Skeletal muscle cell (primary cell): ENCODE measurements at regions not wholly inside any gene's neighbourhood (a gene's known extent, or its start where the extent isn't known, plus 50 kb on each side); places are given as distances from the start of the nearest gene placed in this dataset.

ENCODE experiments used
- DNase-seq: peaks from one replicate; pipeline ENCODE4 v3.0.0-alpha.2; 2010; ENCODE audit warnings: low read depth
- H3K4me3 ChIP-seq: 2 replicates; pipeline ENCODE4 v1.5.1; 2011; ENCODE audit warnings: low read depth, mild to moderate bottlenecking, control low read depth, low read length, moderate library complexity

DNA sequence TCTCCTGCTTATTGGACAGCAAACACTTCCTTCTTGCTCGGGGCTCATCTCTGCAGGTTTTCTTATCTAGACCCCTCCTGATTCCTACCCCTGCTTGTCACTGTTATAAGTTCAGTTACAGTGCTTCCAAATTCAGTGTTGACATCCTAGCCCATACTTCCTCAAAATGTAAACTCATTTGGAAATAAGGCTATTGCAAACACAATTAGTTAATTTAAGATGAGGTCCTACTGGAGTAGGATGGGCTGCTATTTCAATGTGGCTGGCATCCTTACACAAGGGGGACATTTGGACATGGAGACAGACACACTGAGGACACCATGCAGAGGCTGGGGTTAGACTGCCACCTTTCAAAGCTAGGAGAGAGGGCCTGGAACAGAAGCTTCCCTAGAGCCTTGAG is 85.2 kb upstream of the NPVF start:
- DNase-seq, result no peak
- no peak overlapping the region for H3K4me3 ChIP-seq

DNA sequence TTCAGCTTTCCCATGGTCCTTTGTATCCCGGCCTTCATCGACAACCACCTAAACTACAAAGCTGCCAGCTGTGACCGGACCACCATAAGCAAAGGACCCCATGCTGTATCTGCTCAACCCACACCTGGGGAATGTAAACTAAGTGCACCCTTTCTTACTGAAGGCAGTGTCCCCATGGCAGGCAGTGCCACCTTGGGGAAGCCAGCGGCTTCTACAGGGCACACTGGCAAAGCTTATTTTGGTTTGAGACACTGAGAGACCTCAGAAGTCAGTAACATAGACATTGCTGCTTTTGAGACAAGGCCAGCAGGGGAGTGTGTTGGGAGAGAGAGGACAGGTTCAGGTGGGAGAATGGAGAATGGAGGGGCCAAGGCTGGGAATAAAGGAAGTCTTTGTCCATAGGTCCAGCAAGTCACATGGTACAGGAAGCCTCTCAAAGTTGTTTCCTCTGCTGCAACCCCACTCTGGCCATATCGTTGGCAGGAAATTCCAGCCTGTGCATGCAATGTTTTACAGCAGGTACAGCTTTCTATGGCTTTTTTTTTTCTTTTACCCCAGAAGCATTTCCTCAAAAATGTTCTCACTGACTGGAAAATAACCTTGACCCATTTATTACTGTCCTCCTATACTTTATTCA is 85.9 kb upstream of the NPVF start:
- DNase-seq, result no peak
- H3K4me3 ChIP-seq, result no peak overlapping the region

DNA sequence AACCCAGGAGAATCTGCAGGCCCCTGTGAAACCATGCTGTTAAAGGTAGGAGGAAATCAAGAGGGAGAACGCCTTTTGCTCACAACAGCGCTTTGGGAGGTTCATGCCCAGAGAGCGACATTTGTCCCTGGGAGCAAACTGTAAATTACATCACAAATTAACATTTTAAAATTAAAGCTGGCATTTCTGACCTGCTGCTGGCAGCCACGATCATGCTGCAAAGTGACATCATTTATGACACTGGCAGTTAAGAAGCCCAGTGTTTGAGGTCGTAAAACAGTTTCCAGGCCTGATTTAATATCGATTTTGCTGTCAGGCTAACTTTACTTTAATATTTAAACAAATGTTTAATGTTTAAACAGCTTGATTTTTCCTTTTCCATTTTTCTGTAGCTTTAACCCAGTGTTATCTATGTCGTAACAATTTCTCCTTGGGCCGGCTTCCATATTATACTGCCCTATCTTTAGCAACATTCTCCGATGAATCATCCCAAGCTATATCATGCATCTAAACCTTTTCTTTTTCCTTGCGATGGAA is 86.5 kb upstream of the NPVF start:
- no peak for DNase-seq
- H3K4me3 ChIP-seq, result no peak overlapping the region

DNA sequence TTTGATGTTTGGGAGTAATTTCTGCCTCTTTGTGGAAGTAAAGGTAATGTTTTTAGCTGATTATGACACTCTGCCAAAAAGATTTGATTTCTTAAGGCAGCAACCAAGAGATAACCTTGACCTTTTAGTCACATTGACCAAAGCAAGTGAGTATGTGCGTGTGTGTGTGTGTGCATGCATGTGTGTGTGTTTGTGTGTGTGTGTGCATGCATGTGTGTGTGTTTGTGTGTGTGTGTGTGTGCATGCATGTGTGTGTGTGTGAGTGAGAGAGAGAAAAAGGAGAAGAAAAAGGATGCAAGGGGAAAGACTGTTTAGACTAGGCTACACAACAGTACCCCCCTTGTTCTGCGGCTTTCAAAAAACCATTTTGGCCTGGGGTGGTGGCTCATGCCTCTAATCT is 88.1 kb upstream of the NPVF start:
- H3K4me3 ChIP-seq, result no peak overlapping the region
- DNase-seq, result no peak

DNA sequence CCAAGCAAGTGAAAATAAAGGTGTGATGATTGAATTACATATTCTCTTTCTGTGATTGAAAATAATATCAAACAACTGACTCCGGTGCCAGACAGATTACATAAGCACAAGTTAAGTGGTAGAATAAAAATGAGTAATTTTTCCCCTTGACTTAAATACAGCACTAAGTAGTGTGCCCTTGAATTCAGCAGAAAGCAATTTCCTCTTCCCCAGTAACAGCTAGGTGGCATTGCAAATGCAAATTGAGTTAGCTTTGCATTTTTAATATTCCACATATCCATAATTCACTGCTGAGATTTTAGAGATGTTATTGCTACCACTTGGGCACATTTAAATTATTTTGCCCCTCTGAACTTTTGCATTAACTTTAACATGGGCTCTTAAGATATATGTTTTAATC is 89.8 kb upstream of the NPVF start:
- H3K4me3 ChIP-seq, result no peak overlapping the region
- DNase-seq, result no peak

DNA sequence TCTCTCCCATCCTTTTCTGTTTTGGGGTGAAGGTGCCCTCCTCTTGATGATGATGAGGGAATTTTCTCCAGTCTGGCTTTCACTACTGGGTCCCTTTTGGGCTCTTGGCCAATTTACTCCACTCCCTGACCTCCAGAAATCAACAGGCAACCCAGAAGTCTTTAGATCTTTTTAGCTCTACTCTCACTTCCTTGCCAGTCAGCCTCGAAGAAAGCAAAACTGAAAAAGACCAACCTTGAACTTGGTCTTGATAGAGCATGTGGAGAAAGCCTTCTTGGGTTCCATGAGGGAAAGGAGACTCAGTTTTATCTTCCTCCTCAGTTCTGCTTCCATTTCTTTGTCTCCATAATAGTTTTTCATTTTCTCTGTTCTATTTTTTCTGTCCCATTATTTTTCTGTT is 91.4 kb upstream of the NPVF start:
- DNase-seq, result no peak

DNA sequence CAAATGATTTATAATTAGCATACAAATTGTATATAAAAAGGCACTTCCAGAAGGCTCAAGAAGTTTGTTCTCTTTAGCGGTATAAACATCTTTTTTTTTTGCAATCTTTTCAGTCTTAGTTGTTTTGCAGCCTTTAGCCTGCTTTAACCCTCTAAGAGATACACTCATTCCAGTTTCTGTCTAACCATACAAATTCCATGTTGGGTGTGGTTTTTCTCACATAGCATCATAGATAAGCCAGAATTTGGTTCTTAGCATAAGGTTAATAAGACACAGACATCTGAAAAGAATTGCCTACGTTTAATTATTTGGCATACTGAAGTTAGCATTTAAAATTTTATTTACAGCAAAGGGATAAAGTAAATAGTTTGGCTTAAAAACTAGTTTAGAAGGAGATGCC is 92.5 kb upstream of the NPVF start:
- DNase-seq, result no peak
- H3K4me3 ChIP-seq, result no peak overlapping the region

More for the DNA sequence above, 91.4 kb upstream of the NPVF start:
- no peak overlapping the region for H3K4me3 ChIP-seq

DNA sequence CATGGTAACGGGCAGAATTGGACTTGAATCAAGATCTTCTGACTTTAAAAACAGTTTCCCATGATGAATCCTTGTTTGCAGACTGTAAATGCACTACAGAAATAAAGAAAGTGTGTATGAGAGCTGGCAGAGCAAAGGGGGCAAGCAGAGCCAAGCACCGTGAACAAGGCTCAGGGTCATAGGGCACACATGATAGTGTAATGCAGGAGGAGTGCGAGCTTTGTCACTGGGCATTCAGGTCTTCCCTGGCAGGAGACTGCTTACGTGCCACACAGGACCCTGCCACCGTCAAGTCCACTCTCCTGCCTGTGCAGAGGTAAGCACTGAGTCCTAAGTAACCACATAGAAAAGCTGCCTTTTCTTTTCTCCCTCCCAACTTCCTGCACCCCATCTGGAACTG is 93.1 kb upstream of the NPVF start:
- no peak overlapping the region for H3K4me3 ChIP-seq
- DNase-seq, result no peak

DNA sequence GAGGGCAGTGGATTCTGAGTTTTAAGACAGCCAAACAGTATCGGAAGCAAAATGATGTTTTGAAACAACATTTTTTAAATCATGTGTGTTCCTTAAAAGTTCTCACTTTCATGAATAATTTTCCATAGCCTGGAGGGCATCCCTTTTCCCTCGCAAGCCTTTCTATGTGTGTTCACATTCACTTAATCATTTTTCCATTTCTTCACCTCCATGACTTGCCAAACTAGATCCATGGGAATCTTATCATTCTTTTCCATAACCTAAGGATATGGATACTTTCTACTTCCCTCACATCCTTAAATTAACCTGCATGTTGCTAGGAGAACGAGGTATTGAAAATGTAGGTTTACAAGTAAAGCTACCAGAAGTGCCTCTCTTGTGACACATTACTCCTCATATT is 94.2 kb upstream of the NPVF start:
- no peak overlapping the region for H3K4me3 ChIP-seq
- DNase-seq, result no peak

DNA sequence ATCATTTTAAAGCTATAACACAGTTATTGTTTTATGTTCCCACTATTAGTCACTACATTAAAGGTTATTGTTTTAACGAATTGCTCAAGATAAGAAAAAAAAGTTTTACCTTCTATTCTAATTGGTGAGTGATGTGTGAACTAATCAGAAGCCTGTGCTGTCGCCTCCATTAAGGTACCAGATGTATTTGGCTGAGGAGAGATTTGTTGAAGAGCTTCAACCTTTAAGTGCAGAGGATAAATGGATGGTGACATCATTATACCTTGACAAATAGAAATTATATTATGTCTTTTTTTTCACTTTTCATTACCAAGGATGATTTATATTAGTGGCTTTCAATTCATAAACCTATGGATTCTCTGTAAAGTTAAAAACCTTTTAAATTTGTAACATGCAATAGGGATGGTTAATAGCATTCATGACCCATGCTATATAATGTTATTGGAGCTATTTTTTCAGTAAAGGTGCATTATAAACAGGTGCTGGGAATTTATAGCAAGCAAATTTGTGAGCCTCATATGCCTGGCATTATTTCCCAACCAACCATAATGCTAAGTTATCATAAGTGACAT is 97.0 kb upstream of the NPVF start:
- DNase-seq, result no peak

DNA sequence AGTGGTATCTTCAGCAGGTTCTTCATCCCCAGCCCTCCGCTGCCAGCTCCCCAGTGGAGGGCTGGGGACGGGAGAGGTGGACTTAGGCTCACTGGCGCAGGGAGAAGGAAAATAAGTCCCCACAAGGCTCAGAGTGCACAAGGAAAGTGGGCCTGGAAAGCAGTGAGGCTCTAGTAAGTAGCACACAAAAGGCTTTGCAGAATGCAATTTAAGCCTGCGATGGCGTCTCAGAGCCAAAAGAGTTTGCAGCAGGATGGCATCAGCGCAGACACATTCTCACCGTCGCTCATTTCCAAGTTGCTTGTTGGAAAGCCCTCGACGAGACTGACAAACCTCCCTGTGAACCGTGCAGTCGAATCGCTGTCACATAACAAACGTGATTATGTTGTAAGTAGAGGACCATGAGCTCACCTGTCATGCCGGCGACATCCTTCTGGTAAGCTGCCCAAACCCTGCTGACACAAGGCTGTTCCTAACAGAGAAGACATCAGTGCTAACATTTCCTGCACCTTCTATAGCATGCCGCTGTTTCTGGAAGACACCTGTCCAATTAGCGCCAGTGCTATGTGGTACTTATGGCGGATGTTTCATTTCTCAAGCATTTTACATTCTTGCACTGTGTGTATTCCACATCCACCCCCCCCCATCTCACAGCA is 98.3 kb upstream of the NPVF start:
- no peak overlapping the region for H3K4me3 ChIP-seq

More for the DNA sequence above, 97.0 kb upstream of the NPVF start:
- no peak overlapping the region for H3K4me3 ChIP-seq

DNA sequence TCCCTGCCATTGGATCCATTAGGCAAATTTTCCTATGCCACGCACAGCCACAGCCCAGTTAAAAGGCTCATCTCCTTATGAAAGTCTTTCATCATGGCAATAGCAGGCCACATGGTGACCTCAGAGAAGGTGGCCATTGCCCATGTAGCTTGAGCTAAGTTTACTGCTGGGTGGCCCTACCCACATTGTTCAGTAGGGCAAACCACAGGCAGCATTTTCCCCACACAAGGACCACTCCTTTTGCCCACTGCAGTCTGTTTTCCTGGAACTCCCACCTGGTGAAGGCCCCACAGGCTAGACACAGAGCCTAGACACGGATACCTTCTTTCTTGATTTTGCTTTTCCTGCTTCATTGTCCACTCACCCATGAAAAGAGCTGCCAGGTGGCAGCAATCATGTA is 101.5 kb upstream of the NPVF start:
- no peak overlapping the region for H3K4me3 ChIP-seq
- no peak for DNase-seq

More for the DNA sequence above, 98.3 kb upstream of the NPVF start:
- DNase-seq, result no peak

DNA sequence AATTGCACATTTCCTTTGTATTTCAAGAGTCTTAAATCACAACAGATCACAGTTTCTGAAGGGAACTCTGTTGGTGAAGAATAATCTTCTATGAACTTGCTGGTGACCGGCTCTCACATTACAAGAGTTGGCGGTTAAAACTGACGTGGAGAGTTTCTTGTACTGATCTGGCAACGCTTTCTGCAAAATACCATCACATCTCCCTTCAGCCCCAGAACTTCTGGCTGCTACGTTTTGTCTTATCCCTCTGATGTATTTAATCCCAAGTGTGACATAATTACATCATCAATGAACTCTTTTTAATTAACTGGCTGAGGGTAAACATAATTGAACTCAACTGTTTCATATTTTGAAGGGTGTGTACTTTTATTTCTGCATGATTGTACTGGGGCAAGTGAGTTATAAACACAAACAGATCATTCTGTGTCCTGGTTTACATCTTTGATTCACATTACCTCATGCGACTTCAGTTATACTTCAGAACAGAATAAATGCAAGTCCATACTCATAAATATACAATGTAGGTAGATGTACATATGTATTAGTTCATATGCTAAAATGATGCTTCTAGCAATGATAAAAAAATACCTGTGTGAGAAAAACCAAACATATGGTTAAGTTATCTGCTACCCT is 105.1 kb upstream of the NPVF start:
- no peak for DNase-seq

DNA sequence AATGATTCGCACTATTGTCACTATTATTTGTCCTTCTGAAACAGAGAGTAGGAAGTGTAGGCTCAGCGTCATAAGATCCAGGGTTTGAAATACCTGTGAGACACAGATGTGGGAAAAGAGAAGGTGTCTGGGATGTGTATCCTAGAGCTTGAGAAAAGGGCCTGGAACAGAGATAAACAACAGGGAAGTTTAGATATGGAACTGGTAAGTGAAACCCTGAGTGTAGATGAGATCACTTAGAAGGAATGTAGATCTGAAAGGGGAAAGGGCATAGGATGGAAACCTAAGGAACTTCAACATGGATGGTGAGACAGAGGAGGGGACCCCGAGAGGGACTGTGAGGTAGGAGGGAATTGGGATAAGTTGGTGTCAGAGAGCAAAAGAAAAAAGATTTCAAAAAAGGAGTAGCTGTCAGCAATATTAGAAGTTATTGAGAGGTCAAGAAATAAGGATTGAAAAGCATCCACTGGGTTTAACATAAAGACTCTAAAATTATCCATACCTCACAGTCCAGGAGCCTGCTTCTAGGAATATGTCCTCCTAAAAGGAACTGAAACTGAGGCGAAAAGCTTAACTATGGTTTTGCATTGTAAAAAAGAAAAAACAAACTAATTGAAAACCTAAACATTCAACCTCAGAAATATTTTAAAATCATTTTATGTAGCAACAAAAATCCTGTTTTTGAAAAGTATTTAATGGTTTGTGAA is 119.2 kb upstream of the NPVF start:
- no peak overlapping the region for H3K4me3 ChIP-seq
- DNase-seq, result no peak

More for the DNA sequence above, 105.1 kb upstream of the NPVF start:
- H3K4me3 ChIP-seq, result no peak overlapping the region

DNA sequence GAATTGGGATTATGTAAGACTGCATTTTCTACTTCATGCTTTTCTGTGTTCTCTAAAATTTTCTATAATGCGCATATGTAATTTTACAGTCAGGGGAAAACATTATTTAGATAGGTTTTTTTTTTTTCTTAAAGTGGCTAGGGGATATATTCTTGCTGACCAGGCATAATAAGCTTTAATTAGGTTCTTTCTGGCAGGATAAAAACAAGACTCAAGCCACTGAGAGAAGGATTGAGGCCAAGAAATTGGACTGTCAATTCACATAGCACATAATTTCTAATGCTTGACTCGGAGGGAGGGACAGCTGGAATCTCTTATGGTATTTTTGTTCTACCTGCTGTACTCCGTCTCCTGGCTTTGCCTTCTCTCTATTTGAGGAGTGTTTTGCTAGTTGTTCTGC is 119.8 kb upstream of the NPVF start:
- no peak overlapping the region for H3K4me3 ChIP-seq
- DNase-seq, result no peak

DNA sequence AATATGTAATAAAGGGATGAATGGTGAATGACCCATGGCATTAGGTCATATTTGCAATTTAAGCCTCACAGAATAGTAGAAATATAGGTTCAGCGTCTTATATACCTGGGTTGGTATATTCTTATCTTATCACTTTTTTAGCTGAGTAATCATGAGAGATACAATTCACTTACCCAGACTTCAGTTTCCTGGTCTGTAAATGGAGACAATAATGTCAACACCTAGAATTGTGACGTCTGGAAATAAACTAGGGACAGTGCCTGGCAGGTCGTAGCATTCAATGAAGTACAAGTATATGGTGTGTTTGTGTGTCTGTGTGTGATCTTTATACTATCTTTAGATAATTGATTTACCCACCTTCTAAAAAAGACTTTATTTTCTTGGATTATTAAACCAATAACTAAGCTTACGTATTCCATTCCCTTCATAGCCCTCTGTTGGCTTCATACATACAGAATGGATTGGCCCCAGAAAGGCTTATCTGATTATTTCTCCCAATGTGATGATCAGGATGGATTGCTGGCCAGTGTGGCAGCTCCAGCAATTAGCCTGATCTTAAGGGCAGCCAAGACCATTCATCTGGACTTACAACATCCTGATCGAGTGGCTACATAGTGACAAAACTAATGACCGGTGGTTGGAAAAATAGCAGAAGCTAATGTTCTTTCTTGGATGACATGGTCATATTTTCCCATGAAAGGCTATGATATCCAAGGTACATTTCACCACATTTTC is 121.2 kb upstream of the NPVF start:
- DNase-seq, result no peak
- H3K4me3 ChIP-seq, result no peak overlapping the region

DNA sequence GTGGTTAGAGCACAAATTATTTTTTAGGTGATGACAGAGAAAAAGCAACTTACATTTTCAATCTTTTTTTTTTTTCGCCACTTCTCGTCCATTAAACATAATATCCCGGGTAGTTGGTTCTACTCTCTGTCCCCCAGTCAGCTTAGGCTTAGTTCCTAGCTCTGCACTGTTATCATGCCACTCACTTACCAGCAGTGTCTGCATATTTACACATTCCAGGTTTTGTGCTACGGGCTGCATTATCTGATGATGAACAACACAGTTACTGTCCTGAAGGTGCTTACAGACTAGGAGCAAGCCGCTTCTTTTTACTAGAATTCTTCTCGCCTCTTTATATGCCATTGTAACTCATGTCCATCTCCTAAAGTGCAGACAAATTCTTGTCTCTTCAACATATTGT is 121.8 kb upstream of the NPVF start:
- no peak overlapping the region for H3K4me3 ChIP-seq
- DNase-seq, result no peak

DNA sequence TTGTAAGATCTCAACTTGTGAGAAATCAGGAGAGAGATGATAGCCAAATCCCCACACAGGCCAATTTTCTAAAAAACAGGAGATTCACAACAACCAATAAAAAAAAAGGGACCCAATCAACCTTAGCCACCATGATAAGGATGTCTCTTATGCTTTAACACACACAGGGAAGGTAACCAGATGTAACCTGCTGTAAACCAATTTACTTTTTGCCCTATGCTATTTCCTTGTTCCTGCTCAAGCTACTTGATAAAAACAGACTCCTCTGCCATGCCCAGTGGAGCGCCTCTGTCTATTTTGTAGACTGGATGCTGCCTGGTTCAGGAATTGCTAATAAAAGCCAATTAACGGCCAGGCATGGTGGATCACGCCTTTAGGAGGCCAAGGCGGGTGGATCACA is 123.5 kb upstream of the NPVF start:
- no peak overlapping the region for H3K4me3 ChIP-seq
- DNase-seq, result no peak

DNA sequence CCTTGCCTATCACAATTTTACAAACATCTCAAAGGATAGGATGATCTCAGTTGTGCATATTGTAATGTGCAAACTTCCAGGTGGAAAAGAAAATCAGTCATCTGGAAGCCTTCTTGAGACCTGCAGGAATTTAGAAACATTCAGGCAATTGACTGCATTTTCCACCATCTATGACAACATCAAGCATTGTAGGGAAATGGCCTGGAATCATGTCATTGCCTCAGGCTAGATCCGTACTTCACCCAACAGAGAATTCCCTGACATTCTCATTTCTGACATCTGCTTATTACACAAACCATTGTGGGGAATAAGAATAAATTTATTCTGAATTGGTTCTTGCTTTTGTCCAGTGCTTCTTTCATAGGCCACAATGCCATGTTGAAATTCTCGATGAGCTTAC is 124.9 kb upstream of the NPVF start:
- H3K4me3 ChIP-seq, result no peak overlapping the region
- no peak for DNase-seq
